IMR-90 (cell line): ENCODE measurements at regions not wholly inside any gene's neighbourhood (a gene's known extent, or its start where the extent isn't known, plus 50 kb on each side); places are given as distances from the start of the nearest gene placed in this dataset.
"Not testable (repeated sequence)": the region's sequence is repeated elsewhere in the genome, so short reads cannot be mapped to it uniquely, and the experiment has no call there.

ENCODE experiments used
- BHLHE40 ChIP-seq: fragments of 150-350 bp; IDR thresholded peaks from 2 replicates; pipeline ENCODE4 v1.6.1; 2016; ENCODE audit warnings: mild to moderate bottlenecking, low read depth, low read length
- MAFK ChIP-seq: IDR thresholded peaks from 2 replicates; pipeline ENCODE4 v1.6.1; 2012; ENCODE audit warnings: low read depth, low read length, improper control_type of control experiment
- MAZ ChIP-seq: IDR thresholded peaks from 2 replicates; pipeline ENCODE4 v1.6.1; 2012; ENCODE audit warnings: low read depth, mild to moderate bottlenecking, low read length, improper control_type of control experiment, moderate library complexity, borderline replicate concordance
- MXI1 ChIP-seq: IDR thresholded peaks from 2 replicates; pipeline ENCODE4 v1.6.1; 2012; ENCODE audit warnings: low read depth, mild to moderate bottlenecking, low read length, moderate library complexity, borderline replicate concordance
- POLR2A ChIP-seq: IDR thresholded peaks from 2 replicates; pipeline ENCODE4 v1.6.1; 2012; ENCODE audit warnings: mild to moderate bottlenecking, low read depth, low read length
- RAD21 ChIP-seq: IDR thresholded peaks from 2 replicates; pipeline ENCODE4 v1.6.1; 2012; ENCODE audit warnings: low read length, improper control_type of control experiment
- RCOR1 ChIP-seq: IDR thresholded peaks from 2 replicates; pipeline ENCODE4 v1.6.1; 2012; ENCODE audit warnings: mild to moderate bottlenecking, low read length, improper control_type of control experiment; ENCODE audit not compliant: insufficient replicate concordance
- RFX5 ChIP-seq: IDR thresholded peaks from 2 replicates; pipeline ENCODE4 v1.8.0; 2012; ENCODE audit warnings: low read depth, mild to moderate bottlenecking, low read length, moderate library complexity
- SMC3 ChIP-seq: fragments of 150-350 bp; IDR thresholded peaks from 2 replicates; pipeline ENCODE4 v1.6.1; 2016; ENCODE audit warnings: low read depth, mild to moderate bottlenecking, antibody characterized with exemption, low read length, moderate library complexity
- TF ChIP-seq, protein P1 (sequence below): conservative IDR thresholded peaks from 2 replicates; pipeline ENCODE4 v1.5.1; 2012; ENCODE audit warnings: mild to moderate bottlenecking, low read depth, low read length, improper control_type of control experiment
- TF ChIP-seq, protein P2 (sequence below): fragments of 150-350 bp; IDR thresholded peaks from 2 replicates; pipeline ENCODE4 v1.6.1; 2017; ENCODE audit warnings: mild to moderate bottlenecking, antibody characterized with exemption, low read length, low read depth
- TF ChIP-seq, protein P3 (sequence below): fragments of 150-350 bp; IDR thresholded peaks from 2 replicates; pipeline ENCODE4 v1.6.1; 2016; ENCODE audit warnings: low read depth, mild to moderate bottlenecking, low read length, moderate library complexity, borderline replicate concordance

DNA sequence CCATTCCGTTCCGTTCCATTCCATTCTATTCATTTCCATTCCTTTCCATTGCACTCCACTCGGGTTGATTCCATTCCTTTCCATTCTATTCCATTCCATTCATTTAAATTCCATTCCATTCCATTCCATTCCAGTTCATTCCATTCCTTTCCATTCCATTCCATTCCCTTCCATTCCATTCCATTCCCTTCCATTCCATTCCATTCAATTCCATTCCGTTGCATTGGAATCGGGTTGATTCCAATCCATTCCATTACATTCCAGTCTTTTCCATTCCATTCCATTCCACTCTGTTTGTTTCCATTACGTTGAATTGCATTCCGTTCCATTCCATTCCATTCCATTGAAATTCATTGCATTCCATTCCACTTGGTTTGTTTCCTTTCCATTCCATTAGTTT is 169.2 kb downstream of the CWH43 start:
- TF ChIP-seq, protein P1, sequence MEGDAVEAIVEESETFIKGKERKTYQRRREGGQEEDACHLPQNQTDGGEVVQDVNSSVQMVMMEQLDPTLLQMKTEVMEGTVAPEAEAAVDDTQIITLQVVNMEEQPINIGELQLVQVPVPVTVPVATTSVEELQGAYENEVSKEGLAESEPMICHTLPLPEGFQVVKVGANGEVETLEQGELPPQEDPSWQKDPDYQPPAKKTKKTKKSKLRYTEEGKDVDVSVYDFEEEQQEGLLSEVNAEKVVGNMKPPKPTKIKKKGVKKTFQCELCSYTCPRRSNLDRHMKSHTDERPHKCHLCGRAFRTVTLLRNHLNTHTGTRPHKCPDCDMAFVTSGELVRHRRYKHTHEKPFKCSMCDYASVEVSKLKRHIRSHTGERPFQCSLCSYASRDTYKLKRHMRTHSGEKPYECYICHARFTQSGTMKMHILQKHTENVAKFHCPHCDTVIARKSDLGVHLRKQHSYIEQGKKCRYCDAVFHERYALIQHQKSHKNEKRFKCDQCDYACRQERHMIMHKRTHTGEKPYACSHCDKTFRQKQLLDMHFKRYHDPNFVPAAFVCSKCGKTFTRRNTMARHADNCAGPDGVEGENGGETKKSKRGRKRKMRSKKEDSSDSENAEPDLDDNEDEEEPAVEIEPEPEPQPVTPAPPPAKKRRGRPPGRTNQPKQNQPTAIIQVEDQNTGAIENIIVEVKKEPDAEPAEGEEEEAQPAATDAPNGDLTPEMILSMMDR = not testable (repeated sequence)
- TF ChIP-seq MAFK, MAZ, MXI1, RFX5, RAD21, POLR2A, SMC3, BHLHE40, RCOR1: not testable (repeated sequence)
- TF ChIP-seq, protein P2, sequence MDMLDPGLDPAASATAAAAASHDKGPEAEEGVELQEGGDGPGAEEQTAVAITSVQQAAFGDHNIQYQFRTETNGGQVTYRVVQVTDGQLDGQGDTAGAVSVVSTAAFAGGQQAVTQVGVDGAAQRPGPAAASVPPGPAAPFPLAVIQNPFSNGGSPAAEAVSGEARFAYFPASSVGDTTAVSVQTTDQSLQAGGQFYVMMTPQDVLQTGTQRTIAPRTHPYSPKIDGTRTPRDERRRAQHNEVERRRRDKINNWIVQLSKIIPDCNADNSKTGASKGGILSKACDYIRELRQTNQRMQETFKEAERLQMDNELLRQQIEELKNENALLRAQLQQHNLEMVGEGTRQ = not testable (repeated sequence)
- TF ChIP-seq, protein P3, sequence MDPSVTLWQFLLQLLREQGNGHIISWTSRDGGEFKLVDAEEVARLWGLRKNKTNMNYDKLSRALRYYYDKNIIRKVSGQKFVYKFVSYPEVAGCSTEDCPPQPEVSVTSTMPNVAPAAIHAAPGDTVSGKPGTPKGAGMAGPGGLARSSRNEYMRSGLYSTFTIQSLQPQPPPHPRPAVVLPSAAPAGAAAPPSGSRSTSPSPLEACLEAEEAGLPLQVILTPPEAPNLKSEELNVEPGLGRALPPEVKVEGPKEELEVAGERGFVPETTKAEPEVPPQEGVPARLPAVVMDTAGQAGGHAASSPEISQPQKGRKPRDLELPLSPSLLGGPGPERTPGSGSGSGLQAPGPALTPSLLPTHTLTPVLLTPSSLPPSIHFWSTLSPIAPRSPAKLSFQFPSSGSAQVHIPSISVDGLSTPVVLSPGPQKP = not testable (repeated sequence)
